ENCODE measurements at regions not wholly inside any gene's neighbourhood (a gene's known extent, or its start where the extent isn't known, plus 50 kb on each side); places are given as distances from the start of the nearest gene placed in this dataset.

DNA sequence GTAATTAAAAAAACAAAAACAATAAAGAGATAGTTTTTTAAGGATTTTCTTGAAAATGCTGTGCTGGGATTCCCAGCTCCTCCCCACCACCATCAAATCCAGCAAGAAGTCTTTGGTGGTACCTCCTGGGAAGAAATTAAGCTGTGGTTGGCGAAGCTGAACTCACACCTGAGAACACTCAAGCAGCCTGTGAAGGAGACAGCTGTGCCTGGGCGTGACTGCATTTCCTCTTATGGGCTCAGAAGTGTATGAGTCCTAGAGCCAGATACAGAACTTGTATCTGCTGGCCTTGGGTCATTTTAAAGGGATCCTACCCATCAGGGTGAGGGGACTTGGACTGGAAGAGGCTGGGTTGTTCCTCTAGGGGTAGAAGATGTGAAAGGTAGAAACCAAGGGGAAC, 561.2 kb upstream of the SGCD start:
- Histone ChIP-seq H3K4me3 (ENCODE audit: low read length in 3 of 3) (no peak overlapping the region), H3K27me3 (ENCODE audit: control insufficient read depth in 3 of 3, insufficient read depth in 3 of 3, low read length in 3 of 3) (no peaks in the 10 kb centered on the region), H3K27ac (ENCODE audit: low read depth, low read length) (no peak overlapping the region), H3K9me3 (ENCODE audit: control insufficient read depth in 3 of 3, low read length in 3 of 3) (peaks cover 0 to 4% (median 0%) of the 10 kb centered on the region in 3 donors), H3K4me1 (ENCODE audit: control insufficient read depth in 3 of 3, insufficient read depth in 3 of 3, low read length in 3 of 3) (peaks cover 0 to 8% (median 0%) of the 10 kb centered on the region in 3 donors), H3K9ac (ENCODE audit: low read depth in 1 of 3, low read length in 3 of 3) (no peak overlapping the region), H3K36me3 (ENCODE audit: control insufficient read depth in 3 of 3, insufficient read depth in 3 of 3, low read length in 3 of 3) (no peaks in the 10 kb centered on the region)

DNA sequence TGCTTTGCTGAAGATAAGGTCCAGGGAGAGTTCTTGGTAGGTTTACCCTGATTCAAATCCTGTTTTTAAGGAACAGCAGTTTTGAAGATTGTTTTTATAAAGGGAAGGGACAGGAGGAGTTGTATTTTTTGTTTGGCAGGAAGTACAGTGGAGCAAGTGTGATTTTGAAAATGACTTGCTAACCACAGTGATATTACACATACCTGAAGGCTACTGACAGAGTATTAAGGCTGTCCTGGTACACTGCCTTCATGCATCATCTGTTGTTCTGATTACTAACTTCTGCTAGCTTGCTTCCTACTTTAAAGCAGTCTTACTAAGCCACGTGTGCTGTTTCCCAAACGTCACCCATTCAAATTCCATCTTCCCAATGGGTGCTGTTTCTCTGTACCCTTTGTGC, 559.5 kb upstream of the SGCD start:
- H3K36me3 ChIP-seq (ENCODE audit: control insufficient read depth in 3 of 3, insufficient read depth in 3 of 3, low read length in 3 of 3): no peaks in the 10 kb centered on the region
- H3K4me1 ChIP-seq (ENCODE audit: control insufficient read depth in 3 of 3, insufficient read depth in 3 of 3, low read length in 3 of 3): peaks cover 0 to 8% (median 0%) of the 10 kb centered on the region in 3 donors
- no peaks in the 10 kb centered on the region for H3K27me3 ChIP-seq (ENCODE audit: control insufficient read depth in 3 of 3, insufficient read depth in 3 of 3, low read length in 3 of 3)
- H3K27ac ChIP-seq (ENCODE audit: low read depth, low read length): no peak overlapping the region
- H3K4me3 ChIP-seq (ENCODE audit: low read length in 3 of 3): no peak overlapping the region
- H3K9ac ChIP-seq (ENCODE audit: low read depth in 1 of 3, low read length in 3 of 3): no peak overlapping the region
- H3K9me3 ChIP-seq (ENCODE audit: control insufficient read depth in 3 of 3, low read length in 3 of 3): no peaks in the 10 kb centered on the region

DNA sequence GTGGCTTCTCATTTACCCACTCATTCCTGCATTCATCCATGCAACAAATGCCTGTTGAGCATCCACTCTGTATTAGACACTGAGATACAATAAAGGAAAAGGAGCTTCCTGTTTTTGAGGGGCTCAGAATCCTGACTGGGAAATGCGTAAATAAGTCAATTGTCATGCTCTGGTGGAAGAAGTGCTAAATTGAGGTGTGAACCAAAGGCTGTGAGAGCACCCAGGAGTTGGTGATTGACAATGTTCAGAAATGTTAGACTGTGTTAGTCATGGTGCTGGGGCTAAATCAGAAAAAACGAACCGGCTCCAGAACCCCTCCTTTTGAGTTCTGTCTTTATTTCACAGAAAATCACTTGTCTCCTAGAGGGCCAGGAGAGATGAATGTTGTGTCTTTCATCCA, 558.6 kb upstream of the SGCD start:
- no peak overlapping the region for H3K27ac ChIP-seq (ENCODE audit: low read depth, low read length)
- peaks cover 0 to 8% (median 0%) of the 10 kb centered on the region in 3 donors for H3K4me1 ChIP-seq (ENCODE audit: control insufficient read depth in 3 of 3, insufficient read depth in 3 of 3, low read length in 3 of 3)
- H3K9me3 ChIP-seq (ENCODE audit: control insufficient read depth in 3 of 3, low read length in 3 of 3): no peaks in the 10 kb centered on the region
- no peaks in the 10 kb centered on the region for H3K27me3 ChIP-seq (ENCODE audit: control insufficient read depth in 3 of 3, insufficient read depth in 3 of 3, low read length in 3 of 3)
- no peak overlapping the region for H3K4me3 ChIP-seq (ENCODE audit: low read length in 3 of 3)
- no peak overlapping the region for H3K9ac ChIP-seq (ENCODE audit: low read depth in 1 of 3, low read length in 3 of 3)
- no peaks in the 10 kb centered on the region for H3K36me3 ChIP-seq (ENCODE audit: control insufficient read depth in 3 of 3, insufficient read depth in 3 of 3, low read length in 3 of 3)

DNA sequence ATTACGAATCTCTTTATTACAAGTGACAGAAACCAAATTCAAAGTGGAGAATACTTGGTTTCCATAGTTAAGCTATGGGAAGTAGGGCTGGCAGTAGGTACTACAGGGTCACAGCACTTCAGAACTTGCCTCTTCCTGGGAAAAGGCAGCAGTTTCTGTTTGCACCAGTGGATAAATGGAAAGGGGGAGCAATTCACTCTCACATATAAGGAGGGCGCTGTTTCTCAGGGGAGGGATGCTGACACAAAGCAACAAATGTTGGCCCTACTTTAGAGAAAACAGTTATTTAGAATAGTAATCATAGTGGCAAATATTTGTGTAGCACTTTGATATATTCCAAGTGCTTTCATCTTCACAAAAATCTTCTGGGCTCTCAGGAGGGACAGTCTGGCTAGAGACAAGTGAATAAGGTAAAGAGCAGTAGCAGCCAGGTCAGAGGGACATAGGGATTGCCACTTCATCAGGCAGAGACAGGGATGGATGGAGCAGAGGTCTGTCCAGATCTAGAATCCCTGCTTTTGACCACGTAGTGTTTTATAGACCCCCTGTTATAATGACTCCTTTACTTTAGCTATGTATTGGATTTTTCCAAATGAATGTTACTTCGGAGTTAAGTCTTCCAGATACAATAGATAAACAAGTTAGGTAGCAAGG, 554.8 kb upstream of the SGCD start:
- H3K9ac ChIP-seq (ENCODE audit: low read depth in 1 of 3, low read length in 3 of 3): no peak overlapping the region
- no peak overlapping the region for H3K4me3 ChIP-seq (ENCODE audit: low read length in 3 of 3)
- no peaks in the 10 kb centered on the region for H3K36me3 ChIP-seq (ENCODE audit: control insufficient read depth in 3 of 3, insufficient read depth in 3 of 3, low read length in 3 of 3)
- peaks cover 0 to 8% (median 0%) of the 10 kb centered on the region in 3 donors for H3K4me1 ChIP-seq (ENCODE audit: control insufficient read depth in 3 of 3, insufficient read depth in 3 of 3, low read length in 3 of 3)
- H3K9me3 ChIP-seq (ENCODE audit: control insufficient read depth in 3 of 3, low read length in 3 of 3): no peaks in the 10 kb centered on the region
- H3K27me3 ChIP-seq (ENCODE audit: control insufficient read depth in 3 of 3, insufficient read depth in 3 of 3, low read length in 3 of 3): no peaks in the 10 kb centered on the region
- no peak overlapping the region for H3K27ac ChIP-seq (ENCODE audit: low read depth, low read length)

DNA sequence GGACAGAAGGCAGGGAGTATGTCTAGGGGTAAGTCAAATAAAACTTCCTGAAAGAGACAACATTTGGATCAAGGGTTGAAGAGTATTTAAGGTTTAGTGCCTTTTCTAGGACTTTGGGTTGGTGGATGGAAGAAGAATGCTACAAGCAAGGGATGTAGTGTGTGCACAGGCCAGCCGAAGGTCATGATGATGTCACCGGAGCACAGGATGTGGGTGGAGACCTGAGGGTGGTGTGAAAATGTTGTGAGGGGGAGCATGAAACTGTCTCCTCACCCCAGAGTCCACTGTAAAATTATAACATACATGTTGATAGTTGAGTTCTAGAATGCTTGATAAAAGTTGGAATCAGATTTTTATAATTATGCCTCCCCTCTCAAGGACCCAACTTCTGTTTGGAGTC, 553.3 kb upstream of the SGCD start:
- Histone ChIP-seq H3K4me3 (ENCODE audit: low read length in 3 of 3) (no peak overlapping the region), H3K27me3 (ENCODE audit: control insufficient read depth in 3 of 3, insufficient read depth in 3 of 3, low read length in 3 of 3) (no peaks in the 10 kb centered on the region), H3K9me3 (ENCODE audit: control insufficient read depth in 3 of 3, low read length in 3 of 3) (no peaks in the 10 kb centered on the region), H3K4me1 (ENCODE audit: control insufficient read depth in 3 of 3, insufficient read depth in 3 of 3, low read length in 3 of 3) (peaks cover 0 to 5% (median 0%) of the 10 kb centered on the region in 3 donors), H3K36me3 (ENCODE audit: control insufficient read depth in 3 of 3, insufficient read depth in 3 of 3, low read length in 3 of 3) (no peaks in the 10 kb centered on the region), H3K27ac (ENCODE audit: low read depth, low read length) (no peak overlapping the region), H3K9ac (ENCODE audit: low read depth in 1 of 3, low read length in 3 of 3) (no peak overlapping the region)

DNA sequence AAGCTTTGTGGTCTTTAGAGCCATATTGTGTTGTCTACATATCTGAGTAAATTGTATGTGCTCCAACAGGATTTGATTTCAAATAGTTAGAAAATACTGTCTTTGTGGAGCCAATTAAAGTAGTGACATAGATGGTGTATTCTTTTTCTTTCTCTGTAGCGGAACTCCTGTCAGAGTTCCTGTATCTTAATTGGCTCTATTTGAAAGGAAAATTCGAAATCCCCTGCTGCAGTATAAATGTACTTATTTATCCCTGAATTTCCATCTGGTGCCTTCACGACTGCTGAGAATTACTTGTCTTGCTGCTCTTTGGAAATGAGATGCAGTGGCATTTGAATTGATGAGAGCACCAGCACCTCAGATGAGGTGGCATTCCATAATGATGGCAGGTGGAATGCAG, 546.7 kb upstream of the SGCD start:
- H3K27ac ChIP-seq (ENCODE audit: low read depth, low read length): no peak overlapping the region
- no peaks in the 10 kb centered on the region for H3K36me3 ChIP-seq (ENCODE audit: control insufficient read depth in 3 of 3, insufficient read depth in 3 of 3, low read length in 3 of 3)
- H3K9ac ChIP-seq (ENCODE audit: low read depth in 1 of 3, low read length in 3 of 3): no peak overlapping the region
- no peak overlapping the region for H3K4me3 ChIP-seq (ENCODE audit: low read length in 3 of 3)
- no peaks in the 10 kb centered on the region for H3K27me3 ChIP-seq (ENCODE audit: control insufficient read depth in 3 of 3, insufficient read depth in 3 of 3, low read length in 3 of 3)
- peaks cover 0 to 5% (median 4%) of the 10 kb centered on the region in 3 donors for H3K4me1 ChIP-seq (ENCODE audit: control insufficient read depth in 3 of 3, insufficient read depth in 3 of 3, low read length in 3 of 3)
- H3K9me3 ChIP-seq (ENCODE audit: control insufficient read depth in 3 of 3, low read length in 3 of 3): no peaks in the 10 kb centered on the region

DNA sequence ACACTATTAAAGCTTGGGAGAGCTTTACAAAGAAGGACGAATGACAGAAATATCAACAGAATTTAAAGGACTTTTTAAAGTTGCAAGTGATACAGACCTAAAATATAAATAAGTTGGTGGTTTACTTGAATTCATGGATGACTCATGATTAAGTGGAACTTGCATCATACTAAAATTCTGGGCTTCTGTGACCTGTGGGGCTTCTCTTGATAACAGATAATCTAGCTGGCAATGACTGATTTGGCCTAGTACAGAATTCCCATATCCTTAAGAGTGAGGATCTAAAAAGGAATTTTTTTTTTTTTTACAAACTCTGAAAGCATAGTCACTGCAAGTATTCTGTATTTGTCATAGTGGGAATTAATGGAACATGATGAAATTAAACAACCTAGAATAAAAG, 543.7 kb upstream of the SGCD start:
- Histone ChIP-seq H3K4me1 (ENCODE audit: control insufficient read depth in 3 of 3, insufficient read depth in 3 of 3, low read length in 3 of 3) (peaks cover 0 to 5% (median 4%) of the 10 kb centered on the region in 3 donors), H3K27ac (ENCODE audit: low read depth, low read length) (no peak overlapping the region), H3K9ac (ENCODE audit: low read depth in 1 of 3, low read length in 3 of 3) (no peak overlapping the region), H3K36me3 (ENCODE audit: control insufficient read depth in 3 of 3, insufficient read depth in 3 of 3, low read length in 3 of 3) (no peaks in the 10 kb centered on the region), H3K9me3 (ENCODE audit: control insufficient read depth in 3 of 3, low read length in 3 of 3) (no peaks in the 10 kb centered on the region), H3K4me3 (ENCODE audit: low read length in 3 of 3) (no peak overlapping the region), H3K27me3 (ENCODE audit: control insufficient read depth in 3 of 3, insufficient read depth in 3 of 3, low read length in 3 of 3) (no peaks in the 10 kb centered on the region)

DNA sequence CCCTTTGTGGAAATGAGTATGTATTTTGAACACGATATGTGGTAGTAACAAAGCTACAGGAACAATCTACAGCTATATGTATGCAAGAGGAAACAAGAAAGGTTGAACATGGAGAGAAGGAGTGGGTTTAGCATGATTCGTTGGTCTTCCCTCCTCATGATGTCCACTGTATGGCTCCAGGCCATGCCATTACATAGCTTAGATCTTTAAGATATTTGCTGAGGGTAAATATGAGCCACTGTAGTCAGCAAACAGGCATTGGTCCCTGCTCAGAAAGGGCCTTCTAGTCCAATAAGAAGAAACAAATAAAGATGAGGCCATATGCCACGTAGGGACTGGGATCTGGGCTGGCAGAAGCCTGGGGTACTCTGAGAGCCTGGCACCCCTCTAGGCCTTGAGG, 543.2 kb upstream of the SGCD start:
- H3K36me3 ChIP-seq (ENCODE audit: control insufficient read depth in 3 of 3, insufficient read depth in 3 of 3, low read length in 3 of 3): no peaks in the 10 kb centered on the region
- no peak overlapping the region for H3K4me3 ChIP-seq (ENCODE audit: low read length in 3 of 3)
- H3K27ac ChIP-seq (ENCODE audit: low read depth, low read length): no peak overlapping the region

DNA sequence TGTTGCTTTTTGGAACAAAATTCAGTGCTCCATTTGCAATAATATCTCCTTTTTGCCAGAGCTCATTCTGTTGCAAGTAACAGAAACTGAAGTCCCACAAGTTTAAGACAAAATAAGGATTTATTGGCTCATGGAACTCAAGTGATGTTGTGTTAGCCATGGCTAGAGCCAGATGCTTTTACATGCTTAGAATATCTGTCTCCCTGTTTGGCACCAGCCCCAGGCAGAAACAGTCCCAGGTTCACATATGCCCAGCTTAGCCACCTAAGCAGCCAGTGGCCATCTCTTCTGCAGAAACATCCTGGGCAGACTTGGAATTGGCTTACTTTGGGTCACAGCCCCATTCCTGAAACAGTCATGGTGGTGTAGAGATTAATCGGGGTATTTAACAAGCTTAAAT, 540.9 kb upstream of the SGCD start:
- no peak overlapping the region for H3K9ac ChIP-seq (ENCODE audit: low read depth in 1 of 3, low read length in 3 of 3)
- H3K4me3 ChIP-seq (ENCODE audit: low read length in 3 of 3): no peak overlapping the region
- H3K27me3 ChIP-seq (ENCODE audit: control insufficient read depth in 3 of 3, insufficient read depth in 3 of 3, low read length in 3 of 3): no peaks in the 10 kb centered on the region
- no peak overlapping the region for H3K27ac ChIP-seq (ENCODE audit: low read depth, low read length)
- peaks cover 0 to 5% (median 4%) of the 10 kb centered on the region in 3 donors for H3K4me1 ChIP-seq (ENCODE audit: control insufficient read depth in 3 of 3, insufficient read depth in 3 of 3, low read length in 3 of 3)
- no peaks in the 10 kb centered on the region for H3K9me3 ChIP-seq (ENCODE audit: control insufficient read depth in 3 of 3, low read length in 3 of 3)
- H3K36me3 ChIP-seq (ENCODE audit: control insufficient read depth in 3 of 3, insufficient read depth in 3 of 3, low read length in 3 of 3): no peaks in the 10 kb centered on the region

More for the DNA sequence above, 543.2 kb upstream of the SGCD start:
- Histone ChIP-seq H3K9me3 (ENCODE audit: control insufficient read depth in 3 of 3, low read length in 3 of 3) (no peaks in the 10 kb centered on the region), H3K9ac (ENCODE audit: low read depth in 1 of 3, low read length in 3 of 3) (no peak overlapping the region), H3K27me3 (ENCODE audit: control insufficient read depth in 3 of 3, insufficient read depth in 3 of 3, low read length in 3 of 3) (no peaks in the 10 kb centered on the region), H3K4me1 (ENCODE audit: control insufficient read depth in 3 of 3, insufficient read depth in 3 of 3, low read length in 3 of 3) (peaks cover 0 to 5% (median 4%) of the 10 kb centered on the region in 3 donors)

DNA sequence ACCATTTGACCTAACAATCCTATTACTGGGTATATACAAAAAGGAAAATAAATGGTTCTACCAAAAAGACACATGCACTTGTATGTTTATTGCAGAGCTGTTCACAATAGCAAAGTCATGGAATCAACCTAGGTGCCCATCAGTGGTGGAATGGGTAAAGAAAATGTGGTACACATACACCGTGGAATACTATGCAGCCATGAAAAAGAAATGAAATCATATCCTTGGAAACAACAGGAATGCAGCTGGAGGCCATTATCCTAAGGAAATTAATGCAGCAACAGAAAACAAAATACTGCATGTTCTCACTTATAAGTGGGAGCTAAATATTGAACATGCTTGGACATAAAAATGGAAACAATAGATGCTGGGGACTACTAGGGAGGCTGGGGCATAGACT, 534.1 kb upstream of the SGCD start:
- no peak overlapping the region for H3K4me3 ChIP-seq (ENCODE audit: low read length in 3 of 3)
- no peak overlapping the region for H3K27ac ChIP-seq (ENCODE audit: low read depth, low read length)
- H3K27me3 ChIP-seq (ENCODE audit: control insufficient read depth in 3 of 3, insufficient read depth in 3 of 3, low read length in 3 of 3): no peaks in the 10 kb centered on the region
- no peaks in the 10 kb centered on the region for H3K36me3 ChIP-seq (ENCODE audit: control insufficient read depth in 3 of 3, insufficient read depth in 3 of 3, low read length in 3 of 3)
- no peaks in the 10 kb centered on the region for H3K4me1 ChIP-seq (ENCODE audit: control insufficient read depth in 3 of 3, insufficient read depth in 3 of 3, low read length in 3 of 3)
- peaks cover 2 to 8% (median 3%) of the 10 kb centered on the region in 3 donors for H3K9me3 ChIP-seq (ENCODE audit: control insufficient read depth in 3 of 3, low read length in 3 of 3)
- H3K9ac ChIP-seq (ENCODE audit: low read depth in 1 of 3, low read length in 3 of 3): no peak overlapping the region

All from skeletal muscle tissue (tissue), 3 donors.